K562 (cell line): ENCODE measurements at regions not wholly inside any gene's neighbourhood (a gene's known extent, or its start where the extent isn't known, plus 50 kb on each side); places are given as distances from the start of the nearest gene placed in this dataset.

ENCODE experiments used
- ATAC-seq: fragments of 200-7000 bp; cut with Tn5 transposase; 3 replicates; pipeline ENCODE4 v1.9.1; 2020; ENCODE audit warnings: moderate library complexity
- BruUV-seq: library from RNA; stranded (reverse); fragments of 400-500 nt; replicated peaks from 2 replicates; lab custom pipeline; 2021; lab: Mats Ljungman, UMichigan
- CTCF ChIA-PET: fragments of 300-600 bp; formaldehyde crosslinking; extraction: SDS; loops from one replicate; lab custom pipeline; 2021; ENCODE audit warnings: low intra/inter-chr PET ratio; lab: Yijun Ruan, JAX
- POLR2A ChIA-PET: fragments of 300-600, 350-650 bp; sonication (Branson Sonifier 250); formaldehyde crosslinking; extraction: SDS; loops from one replicate; lab custom pipeline; 2021; ENCODE audit warnings: antibody characterized with exemption, inconsistent platforms; lab: Yijun Ruan, JAX
- DNase-seq, 4 experiments: peaks; one replicate each; pipeline versions ENCODE4 v3.0.0 to v3.0.0-alpha.2; 2011 to 2018; ENCODE audit warnings: low spot score in 3 of 4, mixed read lengths in 3 of 4; ENCODE audit errors: extremely low read depth in 1 of 4
- FAIRE-seq: peaks from 2 replicates; lab custom pipeline; 2011; peaks lifted over from hg19 to GRCh38; lab: Jason Lieb, UNC
- H2AFZ ChIP-seq: 2 replicates; pipeline ENCODE4 v1.6.0; 2011; ENCODE audit warnings: low read depth, low read length, control low read depth, inconsistent platforms
- H3K27ac ChIP-seq: fragments of 200-600 bp; 3 replicates; pipeline ENCODE4 v1.8.0; 2011; ENCODE audit warnings: low read depth, mild to moderate bottlenecking, control low read depth, inconsistent platforms, low read length, moderate library complexity, mixed read lengths; ENCODE audit errors: extremely low read depth
- H3K27me3 ChIP-seq, 2 experiments: fragments of 300-600 bp in 1 of 2; 2 replicates in 1 of 2; 3 replicates in 1 of 2; pipeline versions ENCODE4 v1.6.0 to v1.8.0; 2011; ENCODE audit warnings: inconsistent platforms in 2 of 2, low read length in 2 of 2, mild to moderate bottlenecking in 1 of 2, mixed read lengths in 1 of 2, moderate library complexity in 1 of 2; ENCODE audit not compliant: control insufficient read depth in 2 of 2, insufficient read depth in 2 of 2
- H3K36me3 ChIP-seq: fragments of 300-600 bp; 3 replicates; pipeline ENCODE4 v1.8.0; 2011; ENCODE audit warnings: mild to moderate bottlenecking, low read length, inconsistent platforms; ENCODE audit not compliant: control insufficient read depth, insufficient read depth
- H3K4me1 ChIP-seq, 2 experiments: fragments of 200-600 bp in 1 of 2; replicated peaks in 1 of 2; 2 replicates in 1 of 2; 3 replicates in 1 of 2; pipeline versions ENCODE4 v1.5.1 to v1.8.0; 2011; ENCODE audit warnings: inconsistent platforms in 2 of 2, low read length in 2 of 2, mild to moderate bottlenecking in 1 of 2, mixed read lengths in 1 of 2, moderate library complexity in 1 of 2; ENCODE audit not compliant: control insufficient read depth in 2 of 2, insufficient read depth in 2 of 2
- H3K4me2 ChIP-seq: 2 replicates; pipeline ENCODE4 v1.6.1; 2011; ENCODE audit warnings: low read length, control low read depth, inconsistent platforms, mixed read lengths; ENCODE audit not compliant: insufficient read depth
- H3K4me3 ChIP-seq: fragments of 200-600 bp; sonication (generic), shearing (Covaris generic); 2 replicates; pipeline ENCODE4 v1.5.1; 2016; ENCODE audit warnings: control low read depth, inconsistent platforms
- H3K79me2 ChIP-seq: fragments of 200-600 bp; 3 replicates; pipeline ENCODE4 v1.8.0; 2011; ENCODE audit warnings: low read length, inconsistent platforms; ENCODE audit not compliant: control insufficient read depth, insufficient read depth
- H3K9ac ChIP-seq, 2 experiments: 2 replicates each; pipeline versions ENCODE4 v1.6.0 to v1.6.1; 2011; ENCODE audit warnings: low read depth in 2 of 2, low read length in 2 of 2, control low read depth in 1 of 2, inconsistent platforms in 1 of 2, mild to moderate bottlenecking in 1 of 2, mixed read lengths in 1 of 2; ENCODE audit not compliant: insufficient read depth in 1 of 2
- H3K9me1 ChIP-seq: one replicate; pipeline ENCODE4 v1.6.0; 2011; ENCODE audit warnings: inconsistent platforms, mild to moderate bottlenecking, low read length, moderate library complexity; ENCODE audit not compliant: control insufficient read depth, insufficient read depth
- H3K9me3 ChIP-seq: replicated peaks from 2 replicates; pipeline ENCODE4 v1.5.1; 2011; ENCODE audit warnings: low read depth, low read length, inconsistent platforms; ENCODE audit not compliant: control insufficient read depth, insufficient read depth
- H4K20me1 ChIP-seq: replicated peaks from 2 replicates; pipeline ENCODE4 v1.6.1; 2011; ENCODE audit warnings: low read length, inconsistent platforms, mixed read lengths; ENCODE audit not compliant: control insufficient read depth, insufficient read depth
- BCLAF1 ChIP-seq, 2 experiments: fragments of 450-650 bp in 1 of 2; IDR thresholded peaks; 2 replicates each; pipeline ENCODE4 v1.6.1; 2011 to 2017; ENCODE audit warnings: low read depth in 2 of 2, antibody characterized with exemption in 1 of 2, borderline replicate concordance in 1 of 2, low read length in 1 of 2, mild to moderate bottlenecking in 1 of 2, mixed read lengths in 1 of 2; ENCODE audit not compliant: control insufficient read depth in 1 of 2
- CEBPB ChIP-seq: fragments of 450-650 bp; IDR thresholded peaks from 2 replicates; pipeline ENCODE4 v1.6.1; 2016; ENCODE audit warnings: missing genetic modification characterization, missing compliant biosample characterization
- EHMT2 ChIP-seq: fragments of 450-650 bp; IDR thresholded peaks from 2 replicates; pipeline ENCODE4 v1.6.1; 2018; ENCODE audit warnings: antibody characterized with exemption
- HNRNPL ChIP-seq: fragments of 200-400 bp; formaldehyde crosslinking; IDR thresholded peaks from 2 replicates; pipeline ENCODE4 v1.6.1; 2017; ENCODE audit warnings: low read depth, mild to moderate bottlenecking, low read length
- PCBP2 ChIP-seq: fragments of 200-400 bp; formaldehyde crosslinking; IDR thresholded peaks from 2 replicates; pipeline ENCODE4 v1.6.1; 2018; ENCODE audit warnings: low read length, low read depth, mild to moderate bottlenecking, moderate library complexity; ENCODE audit not compliant: poor library complexity, severe bottlenecking
- POLR2B ChIP-seq: fragments of 450-650 bp; IDR thresholded peaks from 2 replicates; pipeline ENCODE4 v1.6.1; 2018; ENCODE audit warnings: low read depth; ENCODE audit not compliant: partially characterized antibody
- RB1 ChIP-seq: fragments of 450-650 bp; IDR thresholded peaks from 2 replicates; pipeline ENCODE4 v1.6.1; 2017; ENCODE audit warnings: low read depth, mild to moderate bottlenecking
- TAL1 ChIP-seq: fragments of 450-650 bp; IDR thresholded peaks from 2 replicates; pipeline ENCODE4 v1.6.1; 2016; ENCODE audit warnings: mild to moderate bottlenecking
- TRIM24 ChIP-seq, 2 experiments: fragments of 450-650 bp; IDR thresholded peaks; 2 replicates each; pipeline ENCODE4 v1.6.1; 2016
- WGBS: fragments of 100-300 bp; shearing (Covaris generic); methylation state at CpG from one replicate; pipeline ENCODE4 v1.1.6; 2016; ENCODE audit warnings: low coverage, mixed read lengths; ENCODE audit not compliant: insufficient coverage; ENCODE audit errors: missing lambda C conversion rate; 5-methylcytosine and 5-hydroxymethylcytosine counted together
- in situ Hi-C: fragments of 300-500 bp; cut with MboI; formaldehyde crosslinking; loops from 4 replicates; pipeline ENCODE4 v1.15.0; 2018; ENCODE audit warnings: inconsistent platforms, mixed read lengths
- intact Hi-C: fragments of 100-400 bp; cut with micrococcal nuclease; formaldehyde crosslinking; loops from 2 replicates; pipeline ENCODE4 v1.14.2; 2022
- TF ChIP-seq, protein P1 (sequence below): sonication (generic); formaldehyde crosslinking; IDR thresholded peaks from 2 replicates; pipeline ENCODE4 v1.8.1; 2023; ENCODE audit warnings: mild to moderate bottlenecking, missing genetic modification reagents
- TF ChIP-seq, protein P2 (sequence below): fragments of 200-800 bp; sonication (Bioruptor generic); IDR thresholded peaks from 2 replicates; pipeline ENCODE4 v1.6.1; 2017; ENCODE audit warnings: missing genetic modification characterization, missing compliant biosample characterization
- TF ChIP-seq, protein P3 (sequence below): fragments of 450-650 bp; formaldehyde crosslinking; IDR thresholded peaks from 2 replicates; pipeline ENCODE4 v1.4.0; 2020; ENCODE audit warnings: mild to moderate bottlenecking
- TF ChIP-seq, protein P4 (sequence below): fragments of 250-450 bp; sonication (Bioruptor Pico); IDR thresholded peaks from 2 replicates; pipeline ENCODE4 v1.8.0; 2022; ENCODE audit warnings: inconsistent platforms

DNA sequence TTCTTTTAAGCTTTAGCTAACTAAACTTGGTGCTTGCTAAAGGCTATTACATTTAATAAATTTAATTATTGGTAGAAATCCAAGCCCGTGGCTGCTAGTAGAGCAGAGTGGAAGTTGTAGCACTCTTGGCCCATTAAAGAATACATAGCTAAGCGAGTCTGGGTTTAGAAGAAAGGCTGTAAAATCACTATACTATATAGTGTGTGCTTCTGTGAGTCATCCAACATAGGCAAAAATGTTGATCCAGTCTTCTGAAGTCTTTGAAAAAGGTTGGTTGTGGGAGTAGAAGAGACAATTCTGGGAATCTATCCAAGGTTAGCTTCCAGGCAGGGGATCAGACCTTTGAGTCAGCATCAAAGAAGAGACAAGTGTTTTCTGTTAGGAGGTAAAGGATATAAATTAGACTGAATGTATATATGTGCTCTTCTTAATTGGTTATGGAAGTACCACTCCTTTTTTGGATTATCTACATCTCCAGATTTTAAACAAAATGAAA is 664.2 kb downstream of the NXPH1 start (continued):
- TF ChIP-seq, protein P1, sequence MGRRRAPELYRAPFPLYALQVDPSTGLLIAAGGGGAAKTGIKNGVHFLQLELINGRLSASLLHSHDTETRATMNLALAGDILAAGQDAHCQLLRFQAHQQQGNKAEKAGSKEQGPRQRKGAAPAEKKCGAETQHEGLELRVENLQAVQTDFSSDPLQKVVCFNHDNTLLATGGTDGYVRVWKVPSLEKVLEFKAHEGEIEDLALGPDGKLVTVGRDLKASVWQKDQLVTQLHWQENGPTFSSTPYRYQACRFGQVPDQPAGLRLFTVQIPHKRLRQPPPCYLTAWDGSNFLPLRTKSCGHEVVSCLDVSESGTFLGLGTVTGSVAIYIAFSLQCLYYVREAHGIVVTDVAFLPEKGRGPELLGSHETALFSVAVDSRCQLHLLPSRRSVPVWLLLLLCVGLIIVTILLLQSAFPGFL (CRISPR knock-in tag), result no peak
- TF ChIP-seq, protein P2, sequence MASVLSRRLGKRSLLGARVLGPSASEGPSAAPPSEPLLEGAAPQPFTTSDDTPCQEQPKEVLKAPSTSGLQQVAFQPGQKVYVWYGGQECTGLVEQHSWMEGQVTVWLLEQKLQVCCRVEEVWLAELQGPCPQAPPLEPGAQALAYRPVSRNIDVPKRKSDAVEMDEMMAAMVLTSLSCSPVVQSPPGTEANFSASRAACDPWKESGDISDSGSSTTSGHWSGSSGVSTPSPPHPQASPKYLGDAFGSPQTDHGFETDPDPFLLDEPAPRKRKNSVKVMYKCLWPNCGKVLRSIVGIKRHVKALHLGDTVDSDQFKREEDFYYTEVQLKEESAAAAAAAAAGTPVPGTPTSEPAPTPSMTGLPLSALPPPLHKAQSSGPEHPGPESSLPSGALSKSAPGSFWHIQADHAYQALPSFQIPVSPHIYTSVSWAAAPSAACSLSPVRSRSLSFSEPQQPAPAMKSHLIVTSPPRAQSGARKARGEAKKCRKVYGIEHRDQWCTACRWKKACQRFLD (CRISPR knock-in tag), result no peak
- TF ChIP-seq HNRNPL (no peak), POLR2B (no peak), TAL1 (no peak), EHMT2 (no peak)
- TF ChIP-seq, protein P3, sequence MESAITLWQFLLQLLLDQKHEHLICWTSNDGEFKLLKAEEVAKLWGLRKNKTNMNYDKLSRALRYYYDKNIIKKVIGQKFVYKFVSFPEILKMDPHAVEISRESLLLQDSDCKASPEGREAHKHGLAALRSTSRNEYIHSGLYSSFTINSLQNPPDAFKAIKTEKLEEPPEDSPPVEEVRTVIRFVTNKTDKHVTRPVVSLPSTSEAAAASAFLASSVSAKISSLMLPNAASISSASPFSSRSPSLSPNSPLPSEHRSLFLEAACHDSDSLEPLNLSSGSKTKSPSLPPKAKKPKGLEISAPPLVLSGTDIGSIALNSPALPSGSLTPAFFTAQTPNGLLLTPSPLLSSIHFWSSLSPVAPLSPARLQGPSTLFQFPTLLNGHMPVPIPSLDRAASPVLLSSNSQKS (CRISPR knock-in tag), result no peak
- TF ChIP-seq, all 486 proteins: peak for 0

DNA sequence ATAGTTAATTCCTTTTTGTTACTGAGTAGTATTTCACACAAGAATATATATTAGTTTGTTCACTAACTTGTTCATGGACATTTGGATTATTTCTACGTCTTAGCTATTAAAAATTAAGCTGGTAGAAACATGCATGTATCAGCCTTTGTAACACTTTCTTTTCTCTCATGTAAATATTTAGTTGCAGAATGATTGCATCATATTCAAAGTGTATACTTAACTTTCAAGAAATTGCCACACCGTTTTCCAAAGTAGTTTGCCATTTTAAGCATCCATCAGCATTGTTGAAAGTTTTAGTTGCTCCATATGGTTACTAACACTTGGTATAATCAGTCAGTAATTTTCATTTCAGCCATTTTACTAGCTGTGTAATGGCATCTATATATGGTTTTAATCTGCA is 666.9 kb downstream of the NXPH1 start:
- Histone ChIP-seq H3K27ac (no peak overlapping the region), H3K79me2 (no peaks in the 10 kb centered on the region), H3K9me3 (no peaks in the 10 kb centered on the region), H3K4me2 (no peak overlapping the region), H3K4me1 (no peaks in the 10 kb centered on the region), H3K9ac (no peak overlapping the region), H4K20me1 (no peaks in the 10 kb centered on the region), H3K36me3 (no peaks in the 10 kb centered on the region), H3K27me3 (no peaks in the 10 kb centered on the region), H2AFZ (no peak overlapping the region), H3K9me1 (no peaks in the 10 kb centered on the region), H3K4me3 (no peak overlapping the region)
- intact Hi-C loops, result no loop called here
- DNase-seq, result no peak
- no peak for FAIRE-seq
- no TSS peak for BruUV-seq
- WGBS, result 4% methylated on average over 2 of the region's 2 CpGs
- no peak for ATAC-seq
- ChIA-PET CTCF (no interaction called here), POLR2A (no interaction called here)
- in situ Hi-C loops, result no loop called here
- no peak for TF ChIP-seq RB1
- no peak for TF ChIP-seq BCLAF1 (IDR thresholded peaks at IDR 0.05; ENCODE audit: borderline replicate concordance in 1 of 2, control insufficient read depth in 1 of 2, low read depth in 2 of 2, low read length in 1 of 2)
- peak in 1 of 2 experiments; percentile 41; a peak in 1 of 4 replicates for TF ChIP-seq TRIM24 (IDR thresholded peaks at IDR 0.05)
- TF ChIP-seq, protein P4, sequence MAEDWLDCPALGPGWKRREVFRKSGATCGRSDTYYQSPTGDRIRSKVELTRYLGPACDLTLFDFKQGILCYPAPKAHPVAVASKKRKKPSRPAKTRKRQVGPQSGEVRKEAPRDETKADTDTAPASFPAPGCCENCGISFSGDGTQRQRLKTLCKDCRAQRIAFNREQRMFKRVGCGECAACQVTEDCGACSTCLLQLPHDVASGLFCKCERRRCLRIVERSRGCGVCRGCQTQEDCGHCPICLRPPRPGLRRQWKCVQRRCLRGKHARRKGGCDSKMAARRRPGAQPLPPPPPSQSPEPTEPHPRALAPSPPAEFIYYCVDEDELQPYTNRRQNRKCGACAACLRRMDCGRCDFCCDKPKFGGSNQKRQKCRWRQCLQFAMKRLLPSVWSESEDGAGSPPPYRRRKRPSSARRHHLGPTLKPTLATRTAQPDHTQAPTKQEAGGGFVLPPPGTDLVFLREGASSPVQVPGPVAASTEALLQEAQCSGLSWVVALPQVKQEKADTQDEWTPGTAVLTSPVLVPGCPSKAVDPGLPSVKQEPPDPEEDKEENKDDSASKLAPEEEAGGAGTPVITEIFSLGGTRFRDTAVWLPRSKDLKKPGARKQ, result no peak
- no peak for TF ChIP-seq PCBP2
- peak; percentile 62; the same call in 1 of the 2 replicates for TF ChIP-seq CEBPB
